Ovary (tissue), 3 donors: ENCODE measurements at regions not wholly inside any gene's neighbourhood (a gene's known extent, or its start where the extent isn't known, plus 50 kb on each side); places are given as distances from the start of the nearest gene placed in this dataset.

Experiments used
- CTCF ChIP-seq, 3 donors: fragments of 450-650 bp in 2 of 3; fragments of 200-600 bp in 1 of 3; IDR thresholded peaks; one replicate each; pipeline versions ENCODE4 v1.5.1 to v1.8.0; 2016 to 2022; ENCODE audit warnings: antibody characterized with exemption in 3 of 3, mild to moderate bottlenecking in 1 of 3
- EP300 ChIP-seq: sonication (generic); formaldehyde crosslinking; IDR thresholded peaks from one replicate; pipeline ENCODE4 v1.6.1; 2017; ENCODE audit warnings: antibody characterized with exemption
- POLR2A ChIP-seq: fragments of 450-650 bp; IDR thresholded peaks from one replicate; pipeline ENCODE4 v1.6.1; 2017; ENCODE audit warnings: antibody characterized with exemption, mild to moderate bottlenecking, moderate library complexity
- donor health status: DM: no; HTN: no; CAD: no.

- no peak for TF ChIP-seq POLR2A
- TF ChIP-seq CTCF (IDR thresholded peaks at IDR 0.05): no peak
- TF ChIP-seq EP300: no peak
These were observed 317.5 kb upstream of the DIO3 start for GRCh38 chr14:101243587-101244338.
